ENCODE measurements at regions not wholly inside any gene's neighbourhood (a gene's known extent, or its start where the extent isn't known, plus 50 kb on each side); places are given as distances from the start of the nearest gene placed in this dataset.

DNA sequence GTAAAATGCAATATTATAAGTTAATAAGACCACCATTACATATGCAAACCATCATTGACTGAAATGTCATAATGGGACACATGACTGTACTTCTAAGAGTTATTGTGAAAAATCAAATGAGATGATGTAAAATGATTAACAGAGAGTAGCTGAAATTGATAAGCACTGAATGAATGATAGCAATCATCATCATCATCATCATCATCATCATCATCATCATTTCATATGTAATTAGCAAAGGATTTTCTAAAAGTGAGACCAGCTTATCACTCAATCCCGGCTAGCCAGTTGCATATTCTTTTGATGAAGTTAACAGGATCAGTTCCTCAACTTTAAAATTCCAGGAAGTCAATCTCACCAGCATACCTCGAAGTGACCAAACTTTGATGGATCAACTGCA lies 650.3 kb upstream of the KLF4 start:
- H4K5ac ChIP-seq (ENCODE audit: insufficient read length, low read depth, low read length): no peak overlapping the region
- H3K56ac ChIP-seq (ENCODE audit: insufficient read length, low read depth, low read length): no peak overlapping the region
- no peaks in the 10 kb centered on the region for H3K79me1 ChIP-seq (ENCODE audit: insufficient read depth, low read depth, low read length, poor library complexity, severe bottlenecking)
- Mint-ChIP-seq H3K4me3 (no peak overlapping the region), H3K9me3 (no peaks in the 10 kb centered on the region), H3K4me1 (peaks cover 22 to 26% of the 10 kb centered on the region in 2 experiments), H3K27me3 (ENCODE audit: low read depth) (no peaks in the 10 kb centered on the region; the same call in 1 of the 2 replicates), H3K27ac (no peak overlapping the region), H3K36me3 (ENCODE audit: insufficient read depth in 1 of 3, low read depth in 3 of 3) (no peaks in the 10 kb centered on the region)
- no peak overlapping the region for H3K9ac ChIP-seq (ENCODE audit: extremely low read depth, insufficient read length, low read length)
- no peak overlapping the region for H2BK20ac ChIP-seq (ENCODE audit: low read depth, low read length, poor library complexity, severe bottlenecking)
- H2AK5ac ChIP-seq (ENCODE audit: insufficient read length, low read length): no peak overlapping the region
- no peak overlapping the region for H2BK120ac ChIP-seq (ENCODE audit: low read depth, low read length, poor library complexity, severe bottlenecking)
- no peak overlapping the region for H2BK15ac ChIP-seq (ENCODE audit: low read depth, low read length)
- H3K14ac ChIP-seq (ENCODE audit: insufficient read depth, low read length): no peak overlapping the region
- H2BK5ac ChIP-seq (ENCODE audit: insufficient read length, low read length): no peak overlapping the region
- H4K91ac ChIP-seq (ENCODE audit: insufficient read length, low read depth, low read length): no peak overlapping the region
- no peaks in the 10 kb centered on the region for H3K79me2 ChIP-seq (ENCODE audit: insufficient read depth, low read length)
- H3K4me2 ChIP-seq (ENCODE audit: insufficient read depth, insufficient read length, low read length): no peak overlapping the region
- TF ChIP-seq, protein P1, sequence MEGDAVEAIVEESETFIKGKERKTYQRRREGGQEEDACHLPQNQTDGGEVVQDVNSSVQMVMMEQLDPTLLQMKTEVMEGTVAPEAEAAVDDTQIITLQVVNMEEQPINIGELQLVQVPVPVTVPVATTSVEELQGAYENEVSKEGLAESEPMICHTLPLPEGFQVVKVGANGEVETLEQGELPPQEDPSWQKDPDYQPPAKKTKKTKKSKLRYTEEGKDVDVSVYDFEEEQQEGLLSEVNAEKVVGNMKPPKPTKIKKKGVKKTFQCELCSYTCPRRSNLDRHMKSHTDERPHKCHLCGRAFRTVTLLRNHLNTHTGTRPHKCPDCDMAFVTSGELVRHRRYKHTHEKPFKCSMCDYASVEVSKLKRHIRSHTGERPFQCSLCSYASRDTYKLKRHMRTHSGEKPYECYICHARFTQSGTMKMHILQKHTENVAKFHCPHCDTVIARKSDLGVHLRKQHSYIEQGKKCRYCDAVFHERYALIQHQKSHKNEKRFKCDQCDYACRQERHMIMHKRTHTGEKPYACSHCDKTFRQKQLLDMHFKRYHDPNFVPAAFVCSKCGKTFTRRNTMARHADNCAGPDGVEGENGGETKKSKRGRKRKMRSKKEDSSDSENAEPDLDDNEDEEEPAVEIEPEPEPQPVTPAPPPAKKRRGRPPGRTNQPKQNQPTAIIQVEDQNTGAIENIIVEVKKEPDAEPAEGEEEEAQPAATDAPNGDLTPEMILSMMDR (conservative IDR thresholded peaks at IDR 0.05): no peak
- WGBS (ENCODE audit: extremely low coverage, insufficient read length, low lambda C conversion rate): no CpG with 5 or more reads among the region's 2 CpGs
- no peaks in the 10 kb centered on the region for H3K23me2 ChIP-seq (ENCODE audit: insufficient read length, low read depth, low read length, poor library complexity, severe bottlenecking)
- no peak overlapping the region for H2BK12ac ChIP-seq (ENCODE audit: insufficient read length, low read depth, low read length)
- H3T11ph ChIP-seq (ENCODE audit: low read length): no peak overlapping the region
- no peaks in the 10 kb centered on the region for H4K20me1 ChIP-seq (ENCODE audit: control insufficient read depth, insufficient read depth, insufficient read length)
- H2AFZ ChIP-seq (ENCODE audit: low read length): no peak overlapping the region
- H3K27me3 ChIP-seq (ENCODE audit: insufficient read depth, low read length): no peaks in the 10 kb centered on the region
- no peak overlapping the region for H4K8ac ChIP-seq (replicated peaks; ENCODE audit: insufficient read length, low read depth, low read length)
- H3K9me3 ChIP-seq (ENCODE audit: control insufficient read depth, low read depth, low read length): no peaks in the 10 kb centered on the region
- no peak overlapping the region for H3K4ac ChIP-seq (ENCODE audit: low read depth, low read length)
- no peak overlapping the region for H3K18ac ChIP-seq (ENCODE audit: insufficient read length, low read depth, low read length)
- H3K4me1 ChIP-seq (ENCODE audit: insufficient read depth, low read length): peaks cover 2% of the 10 kb centered on the region; the same call in 1 of the 2 replicates
- no peak overlapping the region for H3K23ac ChIP-seq (ENCODE audit: insufficient read length, low read depth, low read length)
- no peak overlapping the region for H3K27ac ChIP-seq (ENCODE audit: insufficient read length, low read depth, low read length)
- no peak for DNase-seq
